Panc1 (cell line): ENCODE measurements at regions not wholly inside any gene's neighbourhood (a gene's known extent, or its start where the extent isn't known, plus 50 kb on each side); places are given as distances from the start of the nearest gene placed in this dataset.

Experiments
- ATAC-seq: fragments of 200-7000 bp; cut with Tn5 transposase; 2 replicates; pipeline ENCODE4 v1.9.1; 2020; ENCODE audit warnings: mild to moderate bottlenecking, moderate library complexity
- BruUV-seq: library from RNA; stranded (reverse); fragments of 400-500 nt; replicated peaks from 2 replicates; lab custom pipeline; 2021; lab: Mats Ljungman, UMichigan
- CTCF ChIA-PET: fragments of 300-600 bp; sonication (Branson Sonifier 250); formaldehyde crosslinking; loops from one replicate; lab custom pipeline; 2022; ENCODE audit warnings: antibody characterized with exemption; lab: Charles Lee
- POLR2A ChIA-PET: fragments of 300-600 bp; sonication (Branson Sonifier 250); formaldehyde crosslinking; loops from one replicate; lab custom pipeline; 2022; ENCODE audit warnings: antibody characterized with exemption; lab: Charles Lee
- DNase-seq: peaks from one replicate; pipeline ENCODE4 v3.0.0-alpha.2; 2010; ENCODE audit warnings: low read depth, low spot score
- H3K27ac ChIP-seq: 2 replicates; pipeline ENCODE4 v1.5.1; 2011; ENCODE audit warnings: mild to moderate bottlenecking, low read length, inconsistent platforms
- H3K27me3 ChIP-seq: fragments of 200-500 bp; sonication (Bioruptor generic); 2 replicates; pipeline ENCODE4 v1.6.0; 2014; ENCODE audit warnings: low read length, inconsistent platforms; ENCODE audit not compliant: control insufficient read depth, insufficient read depth
- H3K36me3 ChIP-seq: fragments of 200-500 bp; sonication (Bioruptor generic); 2 replicates; pipeline ENCODE4 v1.5.1; 2014; ENCODE audit warnings: inconsistent platforms, mild to moderate bottlenecking, low read length, moderate library complexity; ENCODE audit not compliant: control insufficient read depth, insufficient read depth
- H3K4me1 ChIP-seq: 2 replicates; pipeline ENCODE4 v1.5.1; 2011; ENCODE audit warnings: inconsistent platforms, mild to moderate bottlenecking, low read length, moderate library complexity; ENCODE audit not compliant: control insufficient read depth, insufficient read depth
- H3K4me3 ChIP-seq, 2 experiments: 2 replicates each; pipeline ENCODE4 v1.5.1; 2011 to 2012; ENCODE audit warnings: low read depth in 2 of 2, low read length in 2 of 2, mild to moderate bottlenecking in 2 of 2, inconsistent platforms in 1 of 2, moderate library complexity in 1 of 2
- H3K9me3 ChIP-seq: fragments of 200-500 bp; sonication (Bioruptor generic); 2 replicates; pipeline ENCODE4 v1.5.1; 2014; ENCODE audit warnings: low read depth, mild to moderate bottlenecking, inconsistent platforms, low read length, moderate library complexity; ENCODE audit not compliant: control insufficient read depth, insufficient read depth
- POLR2AphosphoS5 ChIP-seq: IDR thresholded peaks from 2 replicates; pipeline ENCODE4 v1.6.1; 2012; ENCODE audit warnings: mild to moderate bottlenecking, low read depth, low read length, moderate library complexity
- SIN3A ChIP-seq: IDR thresholded peaks from 2 replicates; pipeline ENCODE4 v1.6.1; 2012; ENCODE audit warnings: low read depth, mild to moderate bottlenecking, low read length, moderate library complexity, borderline replicate concordance; ENCODE audit not compliant: insufficient read depth
- TCF7L2 ChIP-seq: IDR thresholded peaks from 2 replicates; pipeline ENCODE4 v1.6.1; 2011; ENCODE audit warnings: mild to moderate bottlenecking, low read depth, low read length, inconsistent platforms
- in situ Hi-C: cut with HindIII; loops from 2 replicates; pipeline ENCODE4 v1.10.0; 2016; ENCODE audit warnings: low sequenced_read_pairs, low pct_unique_long_range_greater_than_20kb
- intact Hi-C: fragments of 100-400 bp; cut with micrococcal nuclease; formaldehyde crosslinking; loops from one replicate; pipeline ENCODE4 v1.10.0; 2022; ENCODE audit not compliant: unreplicated experiment
- TF ChIP-seq, protein P1 (sequence below): fragments of 450-650 bp; IDR thresholded peaks from 2 replicates; pipeline ENCODE4 v1.5.1; 2017; ENCODE audit warnings: mild to moderate bottlenecking
- TF ChIP-seq, protein P2 (sequence below), 2 experiments: IDR thresholded peaks; 2 replicates each; pipeline ENCODE4 v1.6.1; 2011 to 2012; ENCODE audit warnings: low read depth in 2 of 2, control low read depth in 1 of 2, low read length in 1 of 2, mild to moderate bottlenecking in 1 of 2, moderate library complexity in 1 of 2; ENCODE audit not compliant: insufficient read depth in 1 of 2

DNA sequence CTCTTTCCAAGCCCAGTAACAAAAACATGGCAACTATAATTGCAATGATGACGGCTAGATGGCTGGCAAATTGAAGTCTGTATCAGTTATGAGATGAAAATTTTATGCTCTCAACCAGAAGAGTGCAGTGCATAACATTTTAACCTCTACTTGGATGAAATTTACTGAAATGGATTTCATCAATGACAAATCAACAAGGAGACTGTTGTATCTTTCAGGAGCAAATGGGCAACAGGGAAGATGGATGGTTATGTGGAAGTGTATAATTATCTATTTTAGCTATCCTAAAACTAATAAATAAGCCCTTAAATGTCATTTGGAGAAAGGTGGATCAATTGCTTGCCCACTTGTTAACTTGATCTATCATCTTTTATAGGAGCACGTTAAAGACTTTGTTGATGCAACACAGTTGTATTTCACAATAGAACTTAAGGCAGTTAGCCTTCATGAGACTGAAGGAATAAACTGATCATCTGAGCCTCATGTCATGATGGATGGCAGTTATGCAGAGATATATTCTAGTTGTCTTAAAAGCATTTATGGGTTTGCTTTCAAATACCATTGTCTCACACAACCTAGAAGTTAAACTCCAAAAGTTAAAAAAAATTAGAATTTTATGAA, 315.1 kb upstream of the TBC1D5 start:
- H3K27ac ChIP-seq: no peak overlapping the region
- CTCF ChIA-PET: no interaction called here
- no peaks in the 10 kb centered on the region for H3K27me3 ChIP-seq
- no TSS peak for BruUV-seq
- H3K4me3 ChIP-seq: no peak overlapping the region
- intact Hi-C loops: no loop called here
- no peak for TF ChIP-seq POLR2AphosphoS5
- TF ChIP-seq, protein P1, sequence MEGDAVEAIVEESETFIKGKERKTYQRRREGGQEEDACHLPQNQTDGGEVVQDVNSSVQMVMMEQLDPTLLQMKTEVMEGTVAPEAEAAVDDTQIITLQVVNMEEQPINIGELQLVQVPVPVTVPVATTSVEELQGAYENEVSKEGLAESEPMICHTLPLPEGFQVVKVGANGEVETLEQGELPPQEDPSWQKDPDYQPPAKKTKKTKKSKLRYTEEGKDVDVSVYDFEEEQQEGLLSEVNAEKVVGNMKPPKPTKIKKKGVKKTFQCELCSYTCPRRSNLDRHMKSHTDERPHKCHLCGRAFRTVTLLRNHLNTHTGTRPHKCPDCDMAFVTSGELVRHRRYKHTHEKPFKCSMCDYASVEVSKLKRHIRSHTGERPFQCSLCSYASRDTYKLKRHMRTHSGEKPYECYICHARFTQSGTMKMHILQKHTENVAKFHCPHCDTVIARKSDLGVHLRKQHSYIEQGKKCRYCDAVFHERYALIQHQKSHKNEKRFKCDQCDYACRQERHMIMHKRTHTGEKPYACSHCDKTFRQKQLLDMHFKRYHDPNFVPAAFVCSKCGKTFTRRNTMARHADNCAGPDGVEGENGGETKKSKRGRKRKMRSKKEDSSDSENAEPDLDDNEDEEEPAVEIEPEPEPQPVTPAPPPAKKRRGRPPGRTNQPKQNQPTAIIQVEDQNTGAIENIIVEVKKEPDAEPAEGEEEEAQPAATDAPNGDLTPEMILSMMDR: no peak
- TF ChIP-seq, protein P2, sequence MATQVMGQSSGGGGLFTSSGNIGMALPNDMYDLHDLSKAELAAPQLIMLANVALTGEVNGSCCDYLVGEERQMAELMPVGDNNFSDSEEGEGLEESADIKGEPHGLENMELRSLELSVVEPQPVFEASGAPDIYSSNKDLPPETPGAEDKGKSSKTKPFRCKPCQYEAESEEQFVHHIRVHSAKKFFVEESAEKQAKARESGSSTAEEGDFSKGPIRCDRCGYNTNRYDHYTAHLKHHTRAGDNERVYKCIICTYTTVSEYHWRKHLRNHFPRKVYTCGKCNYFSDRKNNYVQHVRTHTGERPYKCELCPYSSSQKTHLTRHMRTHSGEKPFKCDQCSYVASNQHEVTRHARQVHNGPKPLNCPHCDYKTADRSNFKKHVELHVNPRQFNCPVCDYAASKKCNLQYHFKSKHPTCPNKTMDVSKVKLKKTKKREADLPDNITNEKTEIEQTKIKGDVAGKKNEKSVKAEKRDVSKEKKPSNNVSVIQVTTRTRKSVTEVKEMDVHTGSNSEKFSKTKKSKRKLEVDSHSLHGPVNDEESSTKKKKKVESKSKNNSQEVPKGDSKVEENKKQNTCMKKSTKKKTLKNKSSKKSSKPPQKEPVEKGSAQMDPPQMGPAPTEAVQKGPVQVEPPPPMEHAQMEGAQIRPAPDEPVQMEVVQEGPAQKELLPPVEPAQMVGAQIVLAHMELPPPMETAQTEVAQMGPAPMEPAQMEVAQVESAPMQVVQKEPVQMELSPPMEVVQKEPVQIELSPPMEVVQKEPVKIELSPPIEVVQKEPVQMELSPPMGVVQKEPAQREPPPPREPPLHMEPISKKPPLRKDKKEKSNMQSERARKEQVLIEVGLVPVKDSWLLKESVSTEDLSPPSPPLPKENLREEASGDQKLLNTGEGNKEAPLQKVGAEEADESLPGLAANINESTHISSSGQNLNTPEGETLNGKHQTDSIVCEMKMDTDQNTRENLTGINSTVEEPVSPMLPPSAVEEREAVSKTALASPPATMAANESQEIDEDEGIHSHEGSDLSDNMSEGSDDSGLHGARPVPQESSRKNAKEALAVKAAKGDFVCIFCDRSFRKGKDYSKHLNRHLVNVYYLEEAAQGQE (IDR thresholded peaks at IDR 0.05; ENCODE audit: insufficient read depth in 1 of 2, low read depth in 2 of 2, low read length in 1 of 2): no peak
- TF ChIP-seq SIN3A: no peak
- no peak for TF ChIP-seq TCF7L2
- in situ Hi-C loops: no loop called here
- no peaks in the 10 kb centered on the region for H3K9me3 ChIP-seq
- POLR2A ChIA-PET: no interaction called here
- no peaks in the 10 kb centered on the region for H3K36me3 ChIP-seq
- H3K4me1 ChIP-seq: no peaks in the 10 kb centered on the region
- no peak for DNase-seq
- no peak for ATAC-seq

DNA sequence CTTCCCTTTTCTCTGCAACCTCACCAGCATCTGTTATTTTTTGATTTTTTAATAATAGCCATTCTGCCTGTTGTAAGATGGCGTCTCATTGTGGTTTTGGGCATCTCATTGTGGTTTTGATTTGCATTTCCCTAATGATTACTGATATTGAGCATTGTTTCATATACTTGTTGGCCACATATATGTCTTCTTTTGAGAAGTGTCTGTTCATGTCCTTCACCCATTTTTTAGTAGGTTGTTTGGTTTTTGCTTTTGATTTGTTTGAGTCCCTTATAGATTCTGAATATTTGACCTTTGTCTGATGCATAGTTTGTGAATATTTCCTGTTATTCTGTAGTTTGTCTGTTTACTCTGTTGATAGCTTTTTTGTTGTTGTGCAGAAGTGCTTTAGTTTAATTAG, 312.2 kb upstream of the TBC1D5 start:
- POLR2A ChIA-PET: no interaction called here
- DNase-seq: no peak
- TF ChIP-seq POLR2AphosphoS5: no peak
- TF ChIP-seq, protein P2 (IDR thresholded peaks at IDR 0.05; ENCODE audit: insufficient read depth in 1 of 2, low read depth in 2 of 2, low read length in 1 of 2): no peak
- no peak for TF ChIP-seq TCF7L2
- TF ChIP-seq, protein P1: no peak
- TF ChIP-seq SIN3A: no peak

More for the DNA sequence above, 312.2 kb upstream of the TBC1D5 start:
- intact Hi-C loops: no loop called here
- no peaks in the 10 kb centered on the region for H3K27me3 ChIP-seq
- H3K9me3 ChIP-seq: no peaks in the 10 kb centered on the region
- no peak for ATAC-seq
- no peak overlapping the region for H3K4me3 ChIP-seq
- no TSS peak for BruUV-seq
- H3K36me3 ChIP-seq: no peaks in the 10 kb centered on the region
- H3K4me1 ChIP-seq: no peaks in the 10 kb centered on the region
- in situ Hi-C loops: no loop called here
- no peak overlapping the region for H3K27ac ChIP-seq
- CTCF ChIA-PET: no interaction called here
